ENCODE measurements at regions not wholly inside any gene's neighbourhood (a gene's known extent, or its start where the extent isn't known, plus 50 kb on each side); places are given as distances from the start of the nearest gene placed in this dataset.

GRCh38 chr12:70049596-70050360 is 193.5 kb upstream of the CNOT2 start:
- H3K36me3 Mint-ChIP-seq, result no peaks in the 10 kb centered on the region
- peaks cover 0 to 3% (median 0%) of the 10 kb centered on the region in 3 donors for H3K9me3 Mint-ChIP-seq
- peak overlapping the region in 2 of 4 donors; percentile 24 to 87 for H3K4me3 Mint-ChIP-seq
- H3K4me1 Mint-ChIP-seq, result peaks cover 9 to 21% (median 13%) of the 10 kb centered on the region in 3 donors
- no peaks in the 10 kb centered on the region for H3K27me3 Mint-ChIP-seq
- H3K27ac Mint-ChIP-seq, result no peak overlapping the region

- Mint-ChIP-seq H3K27ac (no peak overlapping the region), H3K9me3 (peaks cover 0 to 3% (median 0%) of the 10 kb centered on the region in 3 donors), H3K4me3 (no peak overlapping the region), H3K4me1 (peaks cover 8 to 21% (median 11%) of the 10 kb centered on the region in 3 donors), H3K36me3 (no peaks in the 10 kb centered on the region), H3K27me3 (no peaks in the 10 kb centered on the region)
These were observed 190.8 kb upstream of the CNOT2 start for GRCh38 chr12:70052476-70052875.

GRCh38 chr12:70052931-70053497 is 190.2 kb upstream of the CNOT2 start:
- Mint-ChIP-seq H3K9me3 (peaks cover 0 to 3% (median 0%) of the 10 kb centered on the region in 3 donors), H3K27ac (peak overlapping the region in 1 of 3 donors; percentile 62), H3K4me3 (no peak overlapping the region)

GRCh38 chr12:70059373-70059772 is 183.9 kb upstream of the CNOT2 start:
- H3K27ac Mint-ChIP-seq, result no peak overlapping the region
- H3K4me1 Mint-ChIP-seq, result no peaks in the 10 kb centered on the region
- no peaks in the 10 kb centered on the region for H3K27me3 Mint-ChIP-seq
- H3K36me3 Mint-ChIP-seq, result peaks cover 6% of the 10 kb centered on the region
- H3K9me3 Mint-ChIP-seq, result peaks cover 0 to 2% (median 0%) of the 10 kb centered on the region in 3 donors
- no peak overlapping the region for H3K4me3 Mint-ChIP-seq

More at GRCh38 chr12:70052931-70053497, 190.2 kb upstream of the CNOT2 start:
- no peaks in the 10 kb centered on the region for H3K27me3 Mint-ChIP-seq
- no peaks in the 10 kb centered on the region for H3K36me3 Mint-ChIP-seq
- H3K4me1 Mint-ChIP-seq, result peaks cover 8 to 21% (median 11%) of the 10 kb centered on the region in 3 donors

GRCh38 chr12:70060634-70061033 is 182.6 kb upstream of the CNOT2 start:
- Mint-ChIP-seq H3K4me1 (no peaks in the 10 kb centered on the region), H3K27me3 (no peaks in the 10 kb centered on the region), H3K4me3 (no peak overlapping the region), H3K36me3 (peaks cover 6% of the 10 kb centered on the region), H3K27ac (no peak overlapping the region), H3K9me3 (peaks cover 0 to 2% (median 0%) of the 10 kb centered on the region in 3 donors)

- H3K27me3 Mint-ChIP-seq, result no peaks in the 10 kb centered on the region
- peak overlapping the region in 2 of 4 donors; percentile 8 to 58 for H3K4me3 Mint-ChIP-seq
- H3K9me3 Mint-ChIP-seq, result no peaks in the 10 kb centered on the region
- no peak overlapping the region for H3K27ac Mint-ChIP-seq
- H3K4me1 Mint-ChIP-seq, result peaks cover 1 to 25% (median 22%) of the 10 kb centered on the region in 3 donors
- H3K36me3 Mint-ChIP-seq, result no peaks in the 10 kb centered on the region
These were observed 174.5 kb upstream of the CNOT2 start for GRCh38 chr12:70068743-70069142.

GRCh38 chr12:70069221-70070105 is 173.8 kb upstream of the CNOT2 start:
- Mint-ChIP-seq H3K36me3 (no peaks in the 10 kb centered on the region), H3K27ac (no peak overlapping the region), H3K4me3 (peak overlapping the region in 2 of 4 donors; percentile 8 to 15), H3K27me3 (no peaks in the 10 kb centered on the region), H3K9me3 (no peaks in the 10 kb centered on the region), H3K4me1 (peaks cover 1 to 25% (median 22%) of the 10 kb centered on the region in 3 donors)

GRCh38 chr12:70070494-70071007 is 172.7 kb upstream of the CNOT2 start:
- Mint-ChIP-seq H3K9me3 (no peaks in the 10 kb centered on the region), H3K36me3 (no peaks in the 10 kb centered on the region), H3K4me3 (no peak overlapping the region), H3K4me1 (peaks cover 1 to 25% (median 22%) of the 10 kb centered on the region in 3 donors), H3K27me3 (no peaks in the 10 kb centered on the region), H3K27ac (no peak overlapping the region)

- H3K27me3 Mint-ChIP-seq, result no peaks in the 10 kb centered on the region
- no peak overlapping the region for H3K27ac Mint-ChIP-seq
- no peaks in the 10 kb centered on the region for H3K9me3 Mint-ChIP-seq
- H3K36me3 Mint-ChIP-seq, result no peaks in the 10 kb centered on the region
- H3K4me3 Mint-ChIP-seq, result no peak overlapping the region
- H3K4me1 Mint-ChIP-seq, result peaks cover 0 to 24% (median 9%) of the 10 kb centered on the region in 3 donors
These were observed 168.7 kb upstream of the CNOT2 start for GRCh38 chr12:70074510-70074909.

GRCh38 chr12:70077441-70077840 is 165.8 kb upstream of the CNOT2 start:
- peaks cover 9 to 27% (median 23%) of the 10 kb centered on the region in 3 donors for H3K4me1 Mint-ChIP-seq
- no peaks in the 10 kb centered on the region for H3K9me3 Mint-ChIP-seq
- H3K27me3 Mint-ChIP-seq, result no peaks in the 10 kb centered on the region
- H3K36me3 Mint-ChIP-seq, result no peaks in the 10 kb centered on the region
- no peak overlapping the region for H3K4me3 Mint-ChIP-seq
- peak overlapping the region in 1 of 3 donors; percentile 35 for H3K27ac Mint-ChIP-seq

- Mint-ChIP-seq H3K36me3 (no peaks in the 10 kb centered on the region), H3K9me3 (peaks cover 0 to 2% (median 0%) of the 10 kb centered on the region in 3 donors), H3K27ac (peak overlapping the region in 1 of 3 donors; percentile 10), H3K27me3 (no peaks in the 10 kb centered on the region), H3K4me1 (peaks cover 9 to 27% (median 17%) of the 10 kb centered on the region in 3 donors), H3K4me3 (no peak overlapping the region)
These were observed 165.1 kb upstream of the CNOT2 start for GRCh38 chr12:70078161-70078560.

- H3K9me3 Mint-ChIP-seq, result peaks cover 0 to 2% (median 0%) of the 10 kb centered on the region in 3 donors
- H3K27ac Mint-ChIP-seq, result peak overlapping the region; percentile 15 to 26 (median 22)
- H3K27me3 Mint-ChIP-seq, result no peaks in the 10 kb centered on the region
- peaks cover 9 to 27% (median 14%) of the 10 kb centered on the region in 3 donors for H3K4me1 Mint-ChIP-seq
- no peaks in the 10 kb centered on the region for H3K36me3 Mint-ChIP-seq
- H3K4me3 Mint-ChIP-seq, result peak overlapping the region in 2 of 4 donors; percentile 74 to 78
These were observed 162.7 kb upstream of the CNOT2 start for GRCh38 chr12:70080566-70080965.

- no peak overlapping the region for H3K4me3 Mint-ChIP-seq
- H3K36me3 Mint-ChIP-seq, result peaks cover 1% of the 10 kb centered on the region
- no peaks in the 10 kb centered on the region for H3K27me3 Mint-ChIP-seq
- H3K9me3 Mint-ChIP-seq, result peaks cover 0 to 3% (median 0%) of the 10 kb centered on the region in 3 donors
- peaks cover 9 to 26% (median 14%) of the 10 kb centered on the region in 3 donors for H3K4me1 Mint-ChIP-seq
- no peak overlapping the region for H3K27ac Mint-ChIP-seq
These were observed 160.1 kb upstream of the CNOT2 start for GRCh38 chr12:70082997-70083676.

- peaks cover 0 to 4% (median 0%) of the 10 kb centered on the region in 3 donors for H3K9me3 Mint-ChIP-seq
- H3K27me3 Mint-ChIP-seq, result no peaks in the 10 kb centered on the region
- no peak overlapping the region for H3K27ac Mint-ChIP-seq
- H3K36me3 Mint-ChIP-seq, result peaks cover 2% of the 10 kb centered on the region
- H3K4me1 Mint-ChIP-seq, result peaks cover 9 to 22% (median 14%) of the 10 kb centered on the region in 3 donors
- no peak overlapping the region for H3K4me3 Mint-ChIP-seq
These were observed 159.6 kb upstream of the CNOT2 start for GRCh38 chr12:70083677-70084020.
